NCI-H748 (cell line): ENCODE measurements at regions not wholly inside any gene's neighbourhood (a gene's known extent, or its start where the extent isn't known, plus 50 kb on each side); places are given as distances from the start of the nearest gene placed in this dataset.
"Not testable (repeated sequence)": the region's sequence is repeated elsewhere in the genome, so short reads cannot be mapped to it uniquely, and the experiment has no call there.

ENCODE experiments used
- DNase-seq: peaks from one replicate; lab custom pipeline; 2025; ENCODE audit not compliant: unreplicated experiment; lab: John Stamatoyannopoulos, UW

GRCh38 chr9:75728391-75728790 lies 162.1 kb upstream of the PCSK5 start:
- no peak for DNase-seq

GRCh38 chr9:75734802-75735201 lies 155.7 kb upstream of the PCSK5 start:
- DNase-seq: no peak

- no peak for DNase-seq
These were observed 150.4 kb upstream of the PCSK5 start for GRCh38 chr9:75739884-75740611.

GRCh38 chr9:75743855-75744254 lies 146.6 kb upstream of the PCSK5 start:
- no peak for DNase-seq

GRCh38 chr9:75754080-75754479 lies 136.4 kb upstream of the PCSK5 start:
- DNase-seq: no peak

GRCh38 chr9:75775166-75775565 lies 115.3 kb upstream of the PCSK5 start:
- no peak for DNase-seq

- no peak for DNase-seq
These were observed 114.3 kb upstream of the PCSK5 start for GRCh38 chr9:75775966-75776691.

- DNase-seq: no peak
These were observed 110.3 kb upstream of the PCSK5 start for GRCh38 chr9:75780185-75780584.

- DNase-seq: no peak
These were observed 102.4 kb upstream of the PCSK5 start for GRCh38 chr9:75788006-75788634.

- DNase-seq: no peak
These were observed 93.3 kb upstream of the PCSK5 start for GRCh38 chr9:75797085-75797580.

- no peak for DNase-seq
These were observed 92.0 kb upstream of the PCSK5 start for GRCh38 chr9:75798505-75798904.

- no peak for DNase-seq
These were observed 87.3 kb upstream of the PCSK5 start for GRCh38 chr9:75803130-75803529.

- no peak for DNase-seq
These were observed 80.4 kb upstream of the PCSK5 start for GRCh38 chr9:75810063-75810462.

- DNase-seq: no peak
These were observed 78.8 kb upstream of the PCSK5 start for GRCh38 chr9:75811692-75812091.

- DNase-seq: no peak
These were observed 78.3 kb upstream of the PCSK5 start for GRCh38 chr9:75812141-75812540.

- no peak for DNase-seq
These were observed 75.8 kb upstream of the PCSK5 start for GRCh38 chr9:75814667-75815066.

- not testable (repeated sequence) for DNase-seq
These were observed 69.9 kb upstream of the PCSK5 start for GRCh38 chr9:75820471-75821115.

GRCh38 chr9:75823151-75823550 lies 67.3 kb upstream of the PCSK5 start:
- DNase-seq: no peak

- no peak for DNase-seq
These were observed 65.5 kb upstream of the PCSK5 start for GRCh38 chr9:75824816-75825568.

GRCh38 chr9:75826314-75826713 lies 64.2 kb upstream of the PCSK5 start:
- peak; percentile 16 for DNase-seq

GRCh38 chr9:75830303-75830702 lies 60.2 kb upstream of the PCSK5 start:
- DNase-seq: no peak
